ENCODE measurements at regions not wholly inside any gene's neighbourhood (a gene's known extent, or its start where the extent isn't known, plus 50 kb on each side); places are given as distances from the start of the nearest gene placed in this dataset.

DNA sequence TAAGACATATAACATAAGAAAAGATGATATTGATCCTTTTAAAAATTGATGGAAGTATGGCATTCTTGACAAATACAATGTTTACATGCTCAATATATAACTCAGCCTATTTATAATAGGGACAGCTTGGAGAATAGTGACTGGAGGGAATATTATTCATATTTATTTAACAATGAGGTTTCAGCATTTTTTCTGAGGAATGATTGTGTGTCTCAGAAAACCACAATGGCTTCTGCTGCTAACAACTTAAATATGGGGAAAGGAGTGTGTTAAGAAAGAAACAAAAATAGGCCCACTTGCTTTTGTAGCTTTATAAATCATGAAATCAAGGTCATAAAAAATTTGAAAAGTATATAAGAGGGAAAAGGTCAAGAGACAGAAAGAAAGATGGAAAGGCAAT lies 163.2 kb upstream of the TBX18 start:
- TF ChIP-seq, protein P1, sequence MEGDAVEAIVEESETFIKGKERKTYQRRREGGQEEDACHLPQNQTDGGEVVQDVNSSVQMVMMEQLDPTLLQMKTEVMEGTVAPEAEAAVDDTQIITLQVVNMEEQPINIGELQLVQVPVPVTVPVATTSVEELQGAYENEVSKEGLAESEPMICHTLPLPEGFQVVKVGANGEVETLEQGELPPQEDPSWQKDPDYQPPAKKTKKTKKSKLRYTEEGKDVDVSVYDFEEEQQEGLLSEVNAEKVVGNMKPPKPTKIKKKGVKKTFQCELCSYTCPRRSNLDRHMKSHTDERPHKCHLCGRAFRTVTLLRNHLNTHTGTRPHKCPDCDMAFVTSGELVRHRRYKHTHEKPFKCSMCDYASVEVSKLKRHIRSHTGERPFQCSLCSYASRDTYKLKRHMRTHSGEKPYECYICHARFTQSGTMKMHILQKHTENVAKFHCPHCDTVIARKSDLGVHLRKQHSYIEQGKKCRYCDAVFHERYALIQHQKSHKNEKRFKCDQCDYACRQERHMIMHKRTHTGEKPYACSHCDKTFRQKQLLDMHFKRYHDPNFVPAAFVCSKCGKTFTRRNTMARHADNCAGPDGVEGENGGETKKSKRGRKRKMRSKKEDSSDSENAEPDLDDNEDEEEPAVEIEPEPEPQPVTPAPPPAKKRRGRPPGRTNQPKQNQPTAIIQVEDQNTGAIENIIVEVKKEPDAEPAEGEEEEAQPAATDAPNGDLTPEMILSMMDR (IDR thresholded peaks at IDR 0.05; ENCODE audit: low read length) = no peak
- TF ChIP-seq EZH2 (optimal IDR thresholded peaks at IDR 0.05; ENCODE audit: low read depth, low read length) = no peak
- TF ChIP-seq EZH2phosphoT487 (IDR thresholded peaks at IDR 0.05; ENCODE audit: low read length) = no peak
